MM.1S (cell line): ENCODE measurements at regions not wholly inside any gene's neighbourhood (a gene's known extent, or its start where the extent isn't known, plus 50 kb on each side); places are given as distances from the start of the nearest gene placed in this dataset.

Experiments
- CTCF ChIP-seq: fragments of 300-600 bp; sonication (generic); IDR thresholded peaks from 2 replicates; pipeline ENCODE4 v1.5.1; 2016; ENCODE audit warnings: antibody characterized with exemption, low read length, mixed read lengths
- EZH2 ChIP-seq: fragments of 300-600 bp; sonication (generic); optimal IDR thresholded peaks from 2 replicates; pipeline ENCODE3; 2017; ENCODE audit warnings: low read depth, mild to moderate bottlenecking, antibody characterized with exemption, low read length, mixed read lengths

GRCh38 chr10:130974166-130974565, 337.4 kb downstream of the TCERG1L start:
- TF ChIP-seq CTCF (no peak), EZH2 (no peak)
